CD4-positive, alpha-beta T cell treated with Interleukin-21 for 1 hour (primary cell): ENCODE measurements at regions not wholly inside any gene's neighbourhood (a gene's known extent, or its start where the extent isn't known, plus 50 kb on each side); places are given as distances from the start of the nearest gene placed in this dataset.
"Not testable (repeated sequence)": the region's sequence is repeated elsewhere in the genome, so short reads cannot be mapped to it uniquely, and the experiment has no call there.

Experiments
- DNase-seq: peaks from one replicate; pipeline ENCODE4 v3.0.0-alpha.2; 2020

DNA sequence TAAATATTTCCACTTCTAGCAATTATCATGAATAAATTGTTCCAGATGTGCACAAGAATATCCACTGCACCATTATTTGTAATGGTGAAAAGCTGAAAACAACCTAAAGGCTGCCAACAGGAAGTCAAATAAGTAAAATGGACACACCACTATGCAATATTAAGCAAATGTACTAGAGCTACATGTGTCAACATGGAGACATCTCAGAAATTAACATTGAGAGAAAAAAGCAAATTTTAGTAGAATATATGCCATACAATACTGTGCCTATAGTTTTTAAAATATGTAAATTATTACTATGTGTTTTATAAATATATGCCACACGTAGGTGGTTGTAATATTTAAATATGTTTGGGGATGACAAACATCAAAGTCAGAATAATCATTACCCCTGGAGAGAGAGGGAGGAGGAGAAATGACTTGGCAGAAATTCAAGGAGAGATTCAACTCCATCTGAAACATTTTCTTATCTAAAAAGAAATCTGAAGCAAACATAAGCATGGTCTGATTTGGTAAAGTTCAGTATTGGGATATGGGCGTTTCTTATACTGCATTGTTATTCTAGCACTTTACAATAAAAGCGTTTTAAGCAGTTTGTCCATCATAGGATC, 475.5 kb downstream of the QKI start:
- DNase-seq, result no peak

DNA sequence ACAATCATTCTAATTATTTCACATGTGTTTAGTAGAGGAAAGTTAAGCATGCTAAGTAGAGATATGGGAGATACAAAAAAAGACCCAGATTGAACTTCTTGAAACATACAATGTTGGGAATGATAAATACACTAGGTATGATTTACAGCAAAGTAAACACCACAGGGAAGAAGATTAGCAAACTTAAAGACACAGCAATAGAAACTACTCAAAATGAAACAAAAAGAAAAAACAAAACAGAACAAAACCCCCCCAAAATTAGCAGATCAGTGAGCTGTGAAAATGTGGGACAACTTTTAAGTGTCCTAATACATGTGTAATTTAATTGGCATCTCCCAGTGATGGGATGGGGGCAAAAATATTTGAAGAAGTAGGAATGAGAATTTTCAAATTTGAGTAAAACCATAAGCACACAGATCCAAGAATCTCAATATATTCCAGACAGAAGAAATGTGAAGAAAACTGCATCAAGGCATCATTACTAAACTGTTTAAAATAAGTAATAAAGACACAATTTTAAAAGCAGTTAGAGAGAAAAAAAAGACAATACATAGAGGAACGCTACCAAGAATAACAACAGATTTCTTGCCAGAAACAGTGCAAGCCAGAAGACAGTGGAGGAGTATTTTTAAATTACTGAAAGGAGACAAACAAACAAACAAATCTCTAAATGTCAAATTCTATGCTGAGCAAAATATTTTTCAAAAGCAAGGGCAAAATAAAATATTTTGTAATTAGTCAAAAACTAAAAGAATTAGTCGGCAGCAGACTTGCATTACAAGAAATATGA, 473.7 kb downstream of the QKI start:
- DNase-seq, result no peak

DNA sequence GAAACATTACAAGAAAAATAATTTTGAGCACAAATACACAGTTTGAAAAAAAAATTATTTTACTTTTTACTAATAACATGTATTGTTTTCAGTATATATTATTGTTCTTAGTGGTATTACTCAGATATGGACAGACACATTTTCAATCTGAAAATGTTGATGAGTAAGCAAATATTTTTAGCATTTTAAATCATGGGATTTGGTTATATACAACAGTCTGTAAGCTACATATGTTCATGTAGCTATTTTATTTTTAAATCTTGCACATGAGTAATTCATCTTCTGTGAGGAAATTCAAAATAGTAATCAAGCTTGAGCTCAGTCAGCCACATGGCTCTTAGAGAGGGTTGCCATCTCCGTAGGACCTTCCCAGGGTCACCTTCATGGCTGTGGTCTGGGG, 471.9 kb downstream of the QKI start:
- DNase-seq, result no peak

DNA sequence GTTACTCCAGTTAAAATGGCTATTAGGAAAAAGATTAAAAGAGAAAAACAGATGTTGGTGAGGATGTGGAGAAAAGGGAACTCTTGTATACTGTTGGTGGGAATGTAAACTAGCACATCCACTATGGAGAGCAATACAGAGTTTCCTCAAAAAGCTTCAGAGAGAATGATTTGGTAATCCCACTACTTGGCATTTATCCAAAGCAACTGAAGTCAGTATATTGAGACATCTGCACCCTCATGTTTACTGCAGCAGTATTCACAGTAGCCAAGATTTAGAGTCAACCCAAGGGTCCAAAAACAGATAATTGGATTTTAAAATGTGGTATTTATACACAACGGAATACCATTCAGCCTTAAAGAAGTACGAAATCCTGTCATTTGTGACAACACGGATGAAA, 469.5 kb downstream of the QKI start:
- no peak for DNase-seq

DNA sequence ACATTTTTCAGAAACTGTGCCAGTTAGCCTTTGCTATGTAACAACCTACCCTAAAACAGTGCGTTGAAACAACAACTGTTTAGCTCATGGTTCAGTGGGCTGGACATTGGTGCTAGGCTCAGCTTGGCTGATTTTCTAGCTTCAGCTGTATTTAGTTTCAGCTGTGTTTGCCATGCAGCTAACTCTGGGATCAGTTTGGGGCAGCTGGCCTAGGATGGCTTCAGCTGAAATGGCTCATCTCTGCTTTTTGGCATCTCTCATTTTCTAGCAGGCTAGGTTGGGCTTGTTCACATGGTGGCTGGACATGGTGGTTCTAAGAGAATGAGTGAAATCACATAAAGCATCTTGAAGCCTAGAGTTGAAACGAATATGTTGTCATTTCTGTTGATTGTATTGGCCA, 464.2 kb downstream of the QKI start:
- DNase-seq, result no peak

DNA sequence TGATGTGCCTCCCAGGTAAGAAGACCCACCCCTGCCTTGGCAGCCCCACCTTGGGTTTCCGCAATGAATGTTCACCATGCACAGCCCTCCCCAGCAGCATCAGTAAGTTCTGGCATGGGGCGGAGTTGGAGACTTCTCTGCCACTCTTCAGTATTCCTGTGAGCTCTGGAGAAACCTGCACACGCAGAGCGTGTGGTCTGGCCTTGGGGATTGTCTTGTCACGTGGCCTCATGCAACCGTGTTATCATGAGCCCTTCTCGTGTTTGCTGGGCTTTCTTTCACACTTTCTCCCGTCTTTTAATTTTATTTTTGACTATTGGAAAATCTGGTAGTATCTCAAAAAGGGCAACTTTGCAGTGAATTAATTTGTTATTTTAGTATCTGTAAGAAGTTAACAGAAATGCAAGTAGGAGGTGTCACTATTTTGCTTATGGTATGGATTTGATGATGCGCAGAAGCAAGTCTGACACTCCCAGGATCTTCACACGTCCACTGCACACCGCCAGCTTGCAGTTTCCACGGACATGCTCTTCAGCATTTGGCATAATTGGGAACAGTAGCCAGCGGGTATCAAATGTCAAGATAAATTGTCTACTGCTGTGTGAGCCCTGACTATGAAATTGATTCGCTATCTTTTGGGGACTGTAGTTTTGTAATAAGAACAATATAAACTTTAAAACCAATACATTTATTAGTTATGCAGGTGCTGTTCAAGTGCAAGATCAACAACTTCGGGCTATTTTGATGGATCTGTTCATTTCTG, 463.5 kb downstream of the QKI start:
- DNase-seq, result no peak

DNA sequence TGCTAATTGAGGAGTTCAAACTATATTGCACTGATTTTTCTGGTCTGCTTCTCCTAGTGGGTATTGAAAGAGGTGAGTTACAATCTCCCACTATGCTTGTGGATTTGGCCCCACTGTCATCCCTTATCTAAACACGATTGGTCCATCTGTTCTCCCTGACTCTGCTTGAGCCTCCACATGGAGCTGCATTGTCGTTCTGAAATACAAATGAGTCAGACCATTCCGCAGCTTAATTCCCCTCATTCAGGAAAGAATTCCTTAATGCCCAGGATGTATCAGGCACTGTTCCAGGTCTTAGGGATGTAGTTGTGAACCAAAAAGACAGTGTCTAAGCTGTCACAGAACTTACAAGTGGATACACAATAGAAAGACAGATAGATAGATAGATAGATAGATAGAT, 461.9 kb downstream of the QKI start:
- no peak for DNase-seq

DNA sequence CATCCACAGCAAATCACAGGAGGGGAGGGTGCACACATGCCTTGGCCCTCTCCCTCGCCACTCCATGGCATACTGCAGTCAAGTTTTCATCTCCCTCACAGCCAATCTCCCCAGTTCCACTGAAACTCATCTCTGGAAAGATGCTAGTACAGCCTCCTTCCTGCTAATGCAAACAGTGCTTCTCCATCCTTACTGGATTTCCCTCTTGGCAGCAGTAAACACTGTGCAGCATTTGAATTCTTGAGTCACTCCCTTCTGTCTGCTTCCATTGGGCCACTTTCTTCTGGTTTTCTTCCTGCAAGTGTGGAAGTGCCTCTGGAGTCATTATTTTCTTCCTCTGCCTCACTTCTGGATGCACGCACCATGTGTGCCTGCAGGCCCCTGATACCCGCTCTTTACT, 460.3 kb downstream of the QKI start:
- DNase-seq, result no peak

DNA sequence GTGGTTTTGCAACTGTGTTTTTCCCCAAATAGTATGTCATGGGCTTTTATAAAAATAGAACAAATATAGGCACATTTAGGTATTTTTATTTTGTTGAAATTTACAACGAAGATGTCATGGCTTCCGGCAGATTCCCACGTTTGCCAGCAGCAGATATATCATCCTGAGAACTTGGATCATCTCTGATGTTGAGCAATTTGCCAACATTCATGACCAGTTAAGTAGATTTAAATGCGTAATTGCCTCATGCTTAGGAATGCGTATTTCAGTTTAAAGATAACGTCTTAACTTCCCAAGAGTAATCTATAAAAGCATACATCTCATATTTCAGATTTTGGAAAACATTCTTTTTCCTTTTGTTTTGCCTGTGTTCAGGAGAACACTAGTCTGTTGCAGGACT, 457.8 kb downstream of the QKI start:
- no peak for DNase-seq

DNA sequence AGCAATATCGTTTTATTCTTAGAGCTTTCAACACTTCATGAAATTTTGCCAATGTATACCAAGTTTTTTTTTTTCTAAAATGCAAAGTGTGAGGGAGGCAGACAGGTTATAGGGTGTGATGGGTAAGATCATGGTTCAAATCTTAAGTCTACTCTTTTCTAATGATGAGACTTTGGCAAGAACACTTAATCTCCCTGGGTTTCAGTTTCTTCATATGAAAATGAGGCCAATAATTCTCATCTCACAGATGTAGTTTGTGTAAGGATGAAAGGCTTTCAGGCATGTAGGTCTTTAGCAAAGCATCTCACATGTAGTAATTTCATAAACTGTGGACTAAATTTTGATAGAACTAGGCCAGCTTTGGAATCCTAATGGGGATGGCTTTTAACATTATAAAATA, 457.1 kb downstream of the QKI start:
- DNase-seq, result no peak

DNA sequence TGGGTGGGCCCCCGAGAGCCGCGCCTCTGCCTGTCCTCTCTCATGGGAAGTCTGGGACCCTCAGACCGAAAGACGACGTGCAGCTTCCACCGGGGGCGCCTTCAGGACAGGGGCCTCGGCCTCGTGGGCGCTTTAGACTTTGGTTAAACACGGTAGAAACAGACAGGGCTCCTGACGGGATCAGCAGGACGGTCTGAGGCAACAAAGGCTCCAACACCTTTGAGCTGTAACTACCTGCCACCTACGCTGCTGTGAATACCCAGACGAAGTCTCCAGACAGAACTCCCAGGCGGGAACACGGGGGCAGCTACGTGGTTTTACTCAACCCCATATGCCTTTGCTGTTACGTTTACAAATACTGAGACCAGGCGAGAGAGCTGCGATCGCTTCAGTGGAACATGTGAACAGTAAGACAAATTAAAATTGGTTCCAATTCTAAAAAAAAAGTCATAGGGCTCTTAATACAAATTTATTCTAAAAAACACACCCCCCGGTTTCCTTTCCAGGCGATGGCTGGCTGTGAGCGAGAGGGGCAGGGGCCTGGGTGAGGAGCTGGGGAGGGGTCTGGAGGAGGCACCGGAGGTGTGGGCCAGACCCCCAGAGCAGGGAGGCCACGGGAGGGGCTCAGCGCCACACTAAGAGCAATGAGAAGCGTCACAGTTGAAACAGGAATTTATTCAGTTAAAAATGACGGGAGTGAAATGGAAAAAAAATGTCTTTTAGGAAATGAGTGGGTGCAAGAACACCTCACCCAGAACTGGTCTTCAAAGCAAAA, 453.2 kb downstream of the QKI start:
- no peak for DNase-seq

DNA sequence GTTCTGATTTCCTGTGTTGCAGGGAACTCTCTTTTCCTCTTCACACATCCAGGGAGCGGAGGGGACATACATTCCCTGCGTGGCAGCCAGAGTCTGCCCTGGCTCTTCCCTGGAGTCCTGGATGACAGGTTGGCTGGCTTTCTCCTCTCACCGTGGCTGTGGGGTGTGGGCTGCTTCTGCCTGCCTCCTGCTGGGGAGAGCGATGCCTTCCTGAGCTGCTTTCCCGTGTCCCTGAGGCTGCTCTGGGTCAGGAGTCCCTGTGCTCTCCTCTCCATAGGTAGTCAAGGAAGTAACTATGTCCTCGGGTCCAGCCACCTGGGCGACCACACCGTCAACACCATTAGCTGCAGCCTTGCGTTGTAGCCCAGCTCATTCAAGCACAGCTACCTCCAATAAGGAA, 451.7 kb downstream of the QKI start:
- no peak for DNase-seq

DNA sequence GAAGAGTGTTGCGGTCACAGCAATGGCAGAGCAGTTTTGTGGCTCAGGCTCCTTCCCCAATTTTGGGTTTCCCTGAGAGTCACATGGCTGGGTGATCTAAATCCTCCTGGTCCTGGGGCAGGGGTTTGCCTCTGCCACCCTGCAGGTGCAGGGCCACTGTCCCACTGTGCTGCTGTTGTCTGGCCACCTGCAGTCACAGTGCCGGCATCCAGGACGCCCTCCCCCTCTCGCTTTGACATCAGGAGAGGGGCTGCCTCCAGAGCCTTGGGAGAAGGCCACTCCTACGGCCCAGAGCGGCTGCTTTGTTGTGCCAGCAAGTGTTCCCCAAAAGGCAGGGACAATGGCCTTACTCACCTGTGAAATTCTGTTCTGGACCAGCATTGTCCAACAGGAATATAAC, 449.0 kb downstream of the QKI start:
- DNase-seq, result no peak

DNA sequence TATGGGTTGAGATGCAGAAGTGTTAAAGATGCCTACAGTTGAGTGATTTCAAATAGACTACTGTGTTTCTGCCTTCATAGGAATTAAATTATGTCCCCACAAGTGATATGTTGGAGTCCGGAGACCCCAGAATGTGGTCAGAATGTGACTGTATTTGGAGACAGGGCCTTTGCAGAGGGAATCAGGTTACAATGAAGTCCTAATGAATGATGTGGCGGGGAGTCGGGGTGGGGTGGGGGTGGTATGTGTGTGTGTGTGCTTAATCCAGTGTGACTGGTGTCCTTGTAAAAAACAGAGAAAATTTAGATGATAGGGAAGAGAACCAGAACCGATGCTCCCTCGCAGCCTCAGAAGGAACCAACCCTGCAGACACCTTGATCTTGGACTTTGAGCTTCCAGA, 448.2 kb downstream of the QKI start:
- DNase-seq, result no peak

DNA sequence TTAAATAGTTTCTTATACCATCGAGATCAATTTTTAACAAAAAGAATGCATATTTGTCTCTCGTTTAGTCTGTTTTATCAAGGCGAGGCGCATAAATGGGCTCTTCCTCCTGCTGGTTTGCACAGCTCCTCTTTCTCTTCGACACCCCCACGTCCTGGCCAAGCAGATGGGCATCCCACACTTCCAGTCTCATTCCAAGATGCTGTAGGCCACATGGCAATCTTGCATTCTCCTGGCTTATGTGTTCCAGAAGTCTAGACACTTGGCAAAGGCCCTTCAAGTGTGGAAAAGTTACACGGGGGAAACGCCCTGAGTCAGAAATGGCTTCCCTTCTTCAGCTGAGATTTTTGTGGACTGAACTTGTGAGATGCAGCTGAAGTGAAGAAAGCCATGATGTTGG, 447.1 kb downstream of the QKI start:
- DNase-seq, result no peak

DNA sequence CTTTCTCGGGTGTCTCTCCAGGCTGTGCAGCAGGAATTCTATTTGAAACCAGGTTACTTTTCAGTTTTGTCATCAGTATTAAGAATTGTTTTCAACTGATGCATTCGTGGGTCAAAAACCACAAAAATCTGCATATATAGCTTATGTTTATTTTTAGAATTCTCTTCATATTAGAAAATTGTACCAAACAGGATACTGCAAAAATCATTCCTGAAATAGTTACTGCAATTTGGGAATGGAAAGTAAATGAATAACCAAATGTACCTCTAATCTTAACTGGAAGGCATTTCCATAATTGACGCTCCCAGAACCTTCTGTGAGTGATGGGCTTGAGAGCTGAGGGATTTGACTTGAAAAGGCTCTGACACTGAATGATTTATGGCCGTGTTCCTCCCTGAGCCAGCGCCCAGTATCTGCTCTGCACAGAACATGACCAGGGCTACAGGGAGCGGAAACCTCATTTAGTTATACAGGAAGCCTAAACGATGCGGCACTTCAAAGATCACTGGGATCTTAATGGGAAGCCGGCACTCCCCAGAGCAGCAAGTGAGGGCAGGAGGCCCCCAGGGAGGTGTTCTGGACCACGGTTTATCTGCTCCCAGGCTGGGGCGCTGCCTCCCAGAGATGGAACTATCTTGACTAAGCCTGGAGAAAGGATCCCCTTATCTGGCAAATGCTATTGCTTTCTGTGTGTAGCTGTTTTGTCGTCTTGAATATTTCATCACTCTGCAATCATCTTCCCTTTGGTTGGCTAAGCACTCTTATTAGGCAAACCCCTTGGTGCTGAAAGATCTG, 446.0 kb downstream of the QKI start:
- DNase-seq, result no peak

DNA sequence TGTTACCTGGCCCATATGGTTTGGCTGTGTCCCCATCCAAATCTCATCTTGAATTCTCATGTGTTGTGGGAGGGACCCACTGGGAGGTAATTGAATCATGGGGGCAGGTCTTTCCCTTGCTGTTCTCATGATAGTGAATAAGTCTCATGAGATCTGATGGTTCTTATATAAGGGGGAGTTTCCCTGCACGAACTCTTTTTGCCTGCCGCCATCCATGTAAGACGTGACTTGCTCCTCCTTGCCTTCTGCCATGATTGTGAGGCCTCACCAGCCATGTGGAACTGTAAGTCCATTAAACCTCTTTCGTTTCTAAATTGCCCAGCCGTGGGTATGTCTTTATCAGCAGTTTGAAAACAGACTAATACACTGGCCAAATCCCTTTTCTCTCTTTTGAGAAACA, 444.4 kb downstream of the QKI start:
- not testable (repeated sequence) for DNase-seq

DNA sequence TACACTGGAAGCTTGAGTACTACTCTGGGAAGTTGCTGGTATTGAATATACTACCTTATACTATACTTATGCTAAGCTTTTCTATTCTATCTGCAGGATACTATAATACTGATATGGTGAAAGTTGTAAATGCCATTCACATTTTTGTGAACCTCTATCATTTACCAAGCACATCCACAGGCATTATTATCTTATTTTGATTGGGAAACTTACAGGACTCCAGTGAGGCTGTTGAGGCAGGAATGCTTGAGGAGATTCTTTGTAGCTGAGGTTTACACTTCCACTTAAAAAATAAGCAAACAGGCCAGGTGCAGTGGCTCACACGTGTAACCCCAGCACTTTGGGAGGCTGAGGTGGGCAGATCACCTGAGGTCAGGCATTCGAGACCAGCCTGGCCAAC, 442.9 kb downstream of the QKI start:
- DNase-seq, result no peak

DNA sequence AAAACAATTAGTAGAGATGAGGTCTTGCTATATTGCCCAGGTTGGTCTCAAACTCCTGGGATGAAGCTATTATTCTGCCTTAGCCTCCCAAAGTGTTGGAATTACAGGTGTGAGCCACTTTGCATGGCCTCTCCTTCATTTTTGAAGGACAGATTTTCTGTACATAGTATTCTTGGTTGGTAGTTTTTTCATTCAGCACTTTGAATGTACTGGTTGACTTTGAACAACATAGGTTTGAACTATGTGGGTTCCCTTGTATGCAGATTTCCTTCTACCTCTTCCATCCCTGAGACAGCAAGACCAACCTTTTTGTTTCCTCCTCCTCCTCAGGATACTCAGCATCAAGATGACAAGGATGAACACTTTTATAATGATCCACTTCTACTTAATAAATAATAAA, 436.4 kb downstream of the QKI start:
- DNase-seq, result no peak

DNA sequence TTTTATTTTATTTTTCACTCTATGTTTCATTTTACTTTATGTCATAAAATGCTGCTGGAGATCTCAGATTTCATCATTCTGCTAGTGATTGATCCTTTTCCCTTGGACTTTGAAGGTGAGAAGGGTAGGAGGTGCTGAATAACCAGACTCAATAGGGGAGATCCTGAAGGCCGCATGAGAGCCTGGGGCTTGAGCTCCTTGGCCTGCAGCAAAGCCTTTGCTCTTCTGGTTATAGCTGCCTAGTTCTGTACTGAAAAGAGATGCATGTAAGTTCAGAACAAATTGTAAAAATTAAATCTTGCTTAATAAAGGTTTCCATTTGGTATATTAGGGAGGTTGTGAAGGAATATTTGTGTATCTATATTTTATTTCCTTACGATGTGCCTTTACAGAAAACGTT, 430.2 kb downstream of the QKI start:
- DNase-seq, result no peak

DNA sequence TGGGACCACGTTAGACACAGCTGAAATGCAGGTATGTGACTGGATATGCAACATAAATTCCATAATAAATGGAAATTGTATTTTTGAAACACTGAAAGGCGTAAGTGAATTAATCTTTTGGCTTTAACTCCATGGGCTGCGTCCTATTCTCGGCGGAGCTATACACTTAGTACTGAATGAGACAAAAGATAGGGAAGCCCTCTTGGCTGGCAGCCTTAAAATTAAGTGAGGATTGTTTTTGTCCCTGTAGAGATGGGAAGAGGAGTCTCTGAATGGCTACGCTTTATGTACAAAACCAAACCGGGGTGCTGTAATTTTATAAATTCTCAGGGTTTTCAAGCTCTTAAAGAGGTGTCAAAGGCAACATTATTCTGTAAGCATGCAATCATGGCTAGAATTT, 429.8 kb downstream of the QKI start:
- no peak for DNase-seq

DNA sequence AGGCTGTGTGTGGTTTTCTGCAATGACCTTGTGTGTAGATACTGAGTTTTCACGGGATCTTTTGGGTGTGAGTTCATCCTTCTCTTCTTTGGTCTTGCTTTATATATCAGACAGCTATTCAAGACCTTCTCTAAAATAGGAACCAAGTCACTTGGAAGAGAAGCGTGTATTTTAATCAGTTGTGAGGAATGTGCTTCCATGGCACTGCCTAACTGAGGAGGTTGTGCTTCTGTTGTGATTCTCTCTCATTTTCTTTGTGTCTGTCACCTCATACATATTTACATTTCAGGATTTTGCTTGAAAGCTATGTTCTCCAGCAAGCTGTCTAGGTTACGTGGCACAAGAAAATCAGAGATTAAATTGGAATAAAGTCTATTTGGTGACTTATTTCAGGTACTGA, 428.7 kb downstream of the QKI start:
- DNase-seq, result no peak

DNA sequence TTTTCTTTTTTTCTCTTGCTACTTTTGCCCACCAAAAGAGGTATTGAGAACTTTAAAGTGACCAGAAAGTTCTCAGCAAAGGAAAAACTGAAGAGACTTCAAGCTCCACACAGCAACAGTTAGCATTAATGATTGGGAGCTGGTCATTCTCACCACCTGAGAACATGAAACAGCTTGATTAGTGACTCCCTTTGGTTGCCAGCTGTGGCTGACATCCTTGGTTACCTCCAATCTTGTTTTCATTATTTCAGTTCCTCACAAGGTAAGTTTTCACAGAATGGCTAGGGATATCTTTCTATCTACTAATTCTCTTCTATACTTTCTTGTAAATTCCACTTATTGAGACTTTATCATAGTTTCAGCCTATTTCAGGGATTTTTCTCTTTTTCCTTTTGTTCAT, 427.9 kb downstream of the QKI start:
- no peak for DNase-seq
